ENCODE measurements at regions not wholly inside any gene's neighbourhood (a gene's known extent, or its start where the extent isn't known, plus 50 kb on each side); places are given as distances from the start of the nearest gene placed in this dataset.

- no peak overlapping the region for H3K4me2 ChIP-seq
- H3K4me3 ChIP-seq = no peak overlapping the region
- no peaks in the 10 kb centered on the region for H3K9me2 ChIP-seq (replicated peaks; ENCODE audit: insufficient read depth)
- H3K79me2 ChIP-seq = no peaks in the 10 kb centered on the region
- WGBS (ENCODE audit: low lambda C conversion rate, missing lambda C conversion rate) = 72% methylated on average over 4 of the region's 4 CpGs
- H3K4me1 ChIP-seq (ENCODE audit: insufficient read depth) = no peaks in the 10 kb centered on the region
- H3K9me3 ChIP-seq (ENCODE audit: low read depth) = no peaks in the 10 kb centered on the region
- TF ChIP-seq EZH2phosphoT487 (IDR thresholded peaks at IDR 0.05; ENCODE audit: low read depth, severe bottlenecking, unreplicated experiment) (no peak), CTCF (IDR thresholded peaks at IDR 0.05; ENCODE audit: poor library complexity) (no peak), EZH2 (IDR thresholded peaks at IDR 0.05; ENCODE audit: borderline replicate concordance) (no peak)
- H2AFZ ChIP-seq = no peak overlapping the region
- H3K27me3 ChIP-seq = no peaks in the 10 kb centered on the region
- H3K27ac ChIP-seq = no peak overlapping the region
- no peaks in the 10 kb centered on the region for H3K36me3 ChIP-seq (replicated peaks; ENCODE audit: insufficient read depth, low read depth)
- no peak for DNase-seq (ENCODE audit: low spot score)
- H4K20me1 ChIP-seq (ENCODE audit: insufficient read depth, poor library complexity, severe bottlenecking) = no peaks in the 10 kb centered on the region
These were observed 904.5 kb downstream of the C6orf118 start for GRCh38 chr6:164404812-164405488.

GRCh38 chr6:164401871-164402270 is 907.5 kb downstream of the C6orf118 start:
- 96% methylated on average over 2 of the region's 2 CpGs for WGBS (ENCODE audit: low lambda C conversion rate, missing lambda C conversion rate)
- Histone ChIP-seq H3K79me2 (no peaks in the 10 kb centered on the region), H3K9me2 (replicated peaks; ENCODE audit: insufficient read depth) (no peaks in the 10 kb centered on the region), H3K27me3 (no peaks in the 10 kb centered on the region), H3K4me3 (no peak overlapping the region), H2AFZ (no peak overlapping the region), H4K20me1 (ENCODE audit: insufficient read depth, poor library complexity, severe bottlenecking) (no peaks in the 10 kb centered on the region), H3K4me2 (no peak overlapping the region), H3K4me1 (ENCODE audit: insufficient read depth) (no peaks in the 10 kb centered on the region), H3K27ac (no peak overlapping the region), H3K36me3 (replicated peaks; ENCODE audit: insufficient read depth, low read depth) (no peaks in the 10 kb centered on the region), H3K9me3 (ENCODE audit: low read depth) (no peaks in the 10 kb centered on the region)
- no peak for TF ChIP-seq CTCF (IDR thresholded peaks at IDR 0.05; ENCODE audit: poor library complexity)
- TF ChIP-seq EZH2phosphoT487 (IDR thresholded peaks at IDR 0.05; ENCODE audit: low read depth, severe bottlenecking, unreplicated experiment) = no peak
- no peak for TF ChIP-seq EZH2 (IDR thresholded peaks at IDR 0.05; ENCODE audit: borderline replicate concordance)
- no peak for DNase-seq (ENCODE audit: low spot score)

DNA sequence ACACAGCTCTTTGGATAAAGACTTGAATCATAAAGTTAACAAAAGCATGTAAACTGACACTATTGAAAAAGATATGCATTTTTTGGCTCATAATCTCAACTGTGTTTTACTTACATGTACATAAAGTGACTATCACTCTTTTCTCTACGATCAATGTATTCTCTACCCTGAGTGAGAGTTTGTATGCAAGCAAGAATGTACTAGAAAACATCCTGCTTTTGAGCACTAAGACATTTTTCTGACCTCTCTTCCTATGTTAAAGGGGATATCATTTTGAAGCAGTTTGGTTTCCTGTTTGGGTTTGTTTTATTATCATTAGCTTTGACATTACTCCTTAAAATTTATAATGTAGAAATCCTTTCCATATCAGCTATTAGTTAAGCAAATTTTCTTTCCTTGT is 910.8 kb downstream of the C6orf118 start:
- H3K4me3 ChIP-seq = no peak overlapping the region
- H3K27ac ChIP-seq = no peak overlapping the region
- no peak overlapping the region for H3K4me2 ChIP-seq
- H3K9me3 ChIP-seq (ENCODE audit: low read depth) = no peaks in the 10 kb centered on the region
- no peak for DNase-seq (ENCODE audit: low spot score)
- no peaks in the 10 kb centered on the region for H3K9me2 ChIP-seq (replicated peaks; ENCODE audit: insufficient read depth)
- no peaks in the 10 kb centered on the region for H3K27me3 ChIP-seq
- H4K20me1 ChIP-seq (ENCODE audit: insufficient read depth, poor library complexity, severe bottlenecking) = no peaks in the 10 kb centered on the region
- no peaks in the 10 kb centered on the region for H3K36me3 ChIP-seq (replicated peaks; ENCODE audit: insufficient read depth, low read depth)
- no peak for TF ChIP-seq EZH2 (IDR thresholded peaks at IDR 0.05; ENCODE audit: borderline replicate concordance)
- no peak for TF ChIP-seq EZH2phosphoT487 (IDR thresholded peaks at IDR 0.05; ENCODE audit: low read depth, severe bottlenecking, unreplicated experiment)
- TF ChIP-seq CTCF (IDR thresholded peaks at IDR 0.05; ENCODE audit: poor library complexity) = no peak
- no peaks in the 10 kb centered on the region for H3K4me1 ChIP-seq (ENCODE audit: insufficient read depth)
- H3K79me2 ChIP-seq = no peaks in the 10 kb centered on the region
- H2AFZ ChIP-seq = no peak overlapping the region
- WGBS (ENCODE audit: low lambda C conversion rate, missing lambda C conversion rate) = 90% methylated on average over 1 of the region's 1 CpG
